SK-N-SH treated with all-trans-retinoic acid at 6 μM for 48 hours (cell line): ENCODE measurements at regions not wholly inside any gene's neighbourhood (a gene's known extent, or its start where the extent isn't known, plus 50 kb on each side); places are given as distances from the start of the nearest gene placed in this dataset.

ENCODE experiments used
- ATAC-seq: fragments of 200-7000 bp; cut with Tn5 transposase; 3 replicates; pipeline ENCODE4 v1.9.1; 2020; ENCODE audit warnings: mild to moderate bottlenecking, moderate library complexity
- ARNTL ChIP-seq: fragments of 450-650 bp; formaldehyde crosslinking; IDR thresholded peaks from 2 replicates; pipeline ENCODE4 v1.5.0; 2020; ENCODE audit warnings: low read depth, mild to moderate bottlenecking, moderate library complexity, borderline replicate concordance
- CREB5 ChIP-seq: fragments of 250-450 bp; sonication (Bioruptor Pico); IDR thresholded peaks from 2 replicates; pipeline ENCODE4 v1.5.1; 2020; ENCODE audit warnings: low read depth, mild to moderate bottlenecking, moderate library complexity
- CSDC2 ChIP-seq: fragments of 250-450 bp; sonication (Bioruptor Pico); IDR thresholded peaks from 2 replicates; pipeline ENCODE4 v1.5.0; 2020; ENCODE audit warnings: mild to moderate bottlenecking, moderate library complexity
- ESRRG ChIP-seq: fragments of 250-450 bp; sonication (Bioruptor Pico); IDR thresholded peaks from 2 replicates; pipeline ENCODE4 v1.6.1; 2021; ENCODE audit warnings: mild to moderate bottlenecking
- ISL1 ChIP-seq: fragments of 250-450 bp; sonication (Bioruptor Pico); IDR thresholded peaks from 2 replicates; pipeline ENCODE4 v2.1.2; 2022; ENCODE audit warnings: mild to moderate bottlenecking, moderate library complexity
- OSR1 ChIP-seq: fragments of 250-450 bp; sonication (Bioruptor Pico); IDR thresholded peaks from 2 replicates; pipeline ENCODE4 v1.8.0; 2022; ENCODE audit warnings: moderate library complexity, mild to moderate bottlenecking, inconsistent platforms
- PATZ1 ChIP-seq: fragments of 250-450 bp; sonication (Bioruptor Pico); IDR thresholded peaks from 2 replicates; pipeline ENCODE4 v1.8.0; 2020; ENCODE audit warnings: mild to moderate bottlenecking, moderate library complexity, borderline replicate concordance
- PPARA ChIP-seq: fragments of 250-450 bp; sonication (Bioruptor Pico); IDR thresholded peaks from 2 replicates; pipeline ENCODE4 v1.5.0; 2020; ENCODE audit warnings: mild to moderate bottlenecking, borderline replicate concordance
- SNAI2 ChIP-seq: fragments of 250-450 bp; sonication (Bioruptor Pico); IDR thresholded peaks from 2 replicates; pipeline ENCODE4 v1.5.0; 2020; ENCODE audit warnings: mild to moderate bottlenecking, moderate library complexity
- TSHZ2 ChIP-seq: fragments of 250-450 bp; sonication (Bioruptor Pico); IDR thresholded peaks from 2 replicates; pipeline ENCODE4 v1.5.0; 2020; ENCODE audit warnings: mild to moderate bottlenecking, moderate library complexity
- ZC3H10 ChIP-seq: fragments of 250-450 bp; sonication (Bioruptor Pico); IDR thresholded peaks from 2 replicates; pipeline ENCODE4 v1.5.1; 2021; ENCODE audit warnings: mild to moderate bottlenecking, moderate library complexity
- ZFP3 ChIP-seq: fragments of 250-450 bp; sonication (Bioruptor Pico); IDR thresholded peaks from 2 replicates; pipeline ENCODE4 v1.5.0; 2020; ENCODE audit warnings: mild to moderate bottlenecking, moderate library complexity
- ZFP30 ChIP-seq: fragments of 450-650 bp; formaldehyde crosslinking; IDR thresholded peaks from 2 replicates; pipeline ENCODE4 v1.5.0; 2022; ENCODE audit warnings: mild to moderate bottlenecking, moderate library complexity
- ZNF565 ChIP-seq: fragments of 450-650 bp; formaldehyde crosslinking; conservative IDR thresholded peaks from 2 replicates; pipeline ENCODE4 v1.5.0; 2020; ENCODE audit warnings: low read depth, mild to moderate bottlenecking, moderate library complexity
- ZNF8 ChIP-seq: fragments of 450-650 bp; formaldehyde crosslinking; IDR thresholded peaks from 2 replicates; pipeline ENCODE4 v1.5.0; 2020; ENCODE audit warnings: mild to moderate bottlenecking, moderate library complexity
- TF ChIP-seq, protein P1 (sequence below): fragments of 250-450 bp; sonication (Bioruptor Pico); IDR thresholded peaks from 2 replicates; pipeline ENCODE4 v1.8.0; 2021; ENCODE audit warnings: low read depth, mild to moderate bottlenecking, moderate library complexity, borderline replicate concordance

DNA sequence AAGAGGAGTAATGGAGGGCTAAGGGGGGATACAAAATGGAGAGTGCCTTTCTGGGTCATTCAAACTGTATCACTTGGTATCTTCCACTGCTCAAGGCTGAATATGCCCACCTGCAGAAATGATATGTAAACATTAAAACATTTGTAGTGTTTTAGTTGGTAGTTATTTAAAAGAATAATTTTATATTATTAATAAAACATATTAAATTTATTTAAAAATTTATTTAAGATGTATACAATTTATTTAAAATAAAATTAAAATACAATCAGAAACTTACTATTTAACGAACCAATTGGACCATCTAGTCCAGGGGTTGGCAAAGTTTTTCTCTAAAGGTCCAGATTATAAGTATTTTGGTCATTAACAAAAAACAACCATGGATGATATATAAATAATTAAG, 308.5 kb downstream of the PLK2 start (continued):
- no peak for TF ChIP-seq SNAI2 (CRISPR knock-in tag)

DNA sequence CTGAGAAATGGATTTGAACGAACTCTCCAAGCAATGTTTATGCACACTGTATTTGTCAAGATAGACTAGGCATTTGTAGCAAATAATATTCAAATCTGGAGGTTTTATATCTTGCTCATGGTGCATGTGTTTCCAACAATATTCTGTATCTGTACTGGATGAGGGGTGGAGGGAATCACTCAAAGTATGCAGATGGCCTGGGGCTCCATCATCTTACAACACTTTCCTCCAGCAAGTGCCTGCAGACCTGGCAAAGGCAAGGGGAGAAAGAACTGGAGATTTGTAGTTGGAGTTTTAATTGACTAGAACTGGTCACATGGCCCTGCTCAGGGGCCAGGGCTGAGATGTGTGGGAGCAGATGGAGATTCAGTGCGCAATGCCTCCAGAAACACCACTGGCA, 309.0 kb downstream of the PLK2 start:
- no peak for ATAC-seq
- TF ChIP-seq TSHZ2 (CRISPR knock-in tag) (no peak), ZFP3 (CRISPR knock-in tag) (no peak), ESRRG (CRISPR knock-in tag) (no peak), PATZ1 (no peak), ZNF8 (CRISPR knock-in tag) (no peak)
- TF ChIP-seq, protein P1, sequence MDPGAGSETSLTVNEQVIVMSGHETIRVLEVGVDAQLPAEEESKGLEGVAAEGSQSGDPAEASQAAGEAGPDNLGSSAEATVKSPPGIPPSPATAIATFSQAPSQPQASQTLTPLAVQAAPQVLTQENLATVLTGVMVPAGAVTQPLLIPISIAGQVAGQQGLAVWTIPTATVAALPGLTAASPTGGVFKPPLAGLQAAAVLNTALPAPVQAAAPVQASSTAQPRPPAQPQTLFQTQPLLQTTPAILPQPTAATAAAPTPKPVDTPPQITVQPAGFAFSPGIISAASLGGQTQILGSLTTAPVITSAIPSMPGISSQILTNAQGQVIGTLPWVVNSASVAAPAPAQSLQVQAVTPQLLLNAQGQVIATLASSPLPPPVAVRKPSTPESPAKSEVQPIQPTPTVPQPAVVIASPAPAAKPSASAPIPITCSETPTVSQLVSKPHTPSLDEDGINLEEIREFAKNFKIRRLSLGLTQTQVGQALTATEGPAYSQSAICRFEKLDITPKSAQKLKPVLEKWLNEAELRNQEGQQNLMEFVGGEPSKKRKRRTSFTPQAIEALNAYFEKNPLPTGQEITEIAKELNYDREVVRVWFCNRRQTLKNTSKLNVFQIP: no peak

DNA sequence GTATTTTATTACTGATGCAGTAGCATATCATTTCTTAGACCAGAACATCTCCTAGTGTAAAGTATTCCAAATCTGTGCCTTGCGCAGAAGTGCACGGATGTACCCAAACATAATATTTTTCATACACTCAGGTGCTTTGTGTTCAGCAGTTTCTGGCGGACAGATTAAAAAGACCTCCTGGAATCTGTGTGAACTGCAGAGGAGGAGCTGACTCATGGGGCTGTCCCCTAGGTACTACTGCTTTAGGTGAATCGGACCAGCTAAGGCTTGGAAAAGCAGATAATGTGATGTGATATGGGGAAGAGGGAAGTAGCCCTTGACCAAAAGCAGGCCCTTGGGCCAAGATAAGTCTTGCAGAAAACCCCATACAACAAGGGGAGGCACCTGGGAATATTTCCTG, 310.1 kb downstream of the PLK2 start:
- ATAC-seq: no peak
- TF ChIP-seq CSDC2 (no peak), ZC3H10 (CRISPR knock-in tag) (no peak), PATZ1 (no peak), ZFP3 (CRISPR knock-in tag) (no peak), ZNF565 (no peak), ARNTL (no peak)
- TF ChIP-seq, protein P1: no peak

DNA sequence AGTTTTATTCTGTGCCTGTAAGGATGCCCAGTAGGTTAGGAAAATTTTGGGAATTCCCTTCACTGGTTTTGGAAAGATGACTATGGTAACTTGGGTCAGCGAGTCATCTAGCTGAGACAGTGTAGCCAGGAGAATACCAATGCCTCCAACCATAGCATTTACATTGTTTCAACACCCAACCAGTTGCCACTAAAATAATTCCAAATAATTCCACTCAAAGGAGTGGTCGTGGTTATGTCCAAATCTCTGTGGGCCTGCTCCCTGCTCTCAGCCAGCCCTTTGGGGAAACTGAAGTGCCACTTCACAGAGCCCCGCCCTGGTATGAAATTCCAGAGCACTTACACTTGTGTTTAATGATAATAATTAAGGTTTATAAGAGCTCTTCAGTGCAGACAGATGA, 310.5 kb downstream of the PLK2 start:
- TF ChIP-seq SNAI2 (CRISPR knock-in tag): no peak
- no peak for TF ChIP-seq CREB5 (CRISPR knock-in tag)
- no peak for TF ChIP-seq ISL1
- TF ChIP-seq TSHZ2 (CRISPR knock-in tag): no peak
- no peak for TF ChIP-seq PPARA (CRISPR knock-in tag)
- no peak for TF ChIP-seq ZFP30 (CRISPR knock-in tag)
- no peak for TF ChIP-seq CSDC2
- TF ChIP-seq, protein P1: no peak
- no peak for TF ChIP-seq OSR1
- no peak for ATAC-seq
